ENCODE measurements at regions not wholly inside any gene's neighbourhood (a gene's known extent, or its start where the extent isn't known, plus 50 kb on each side); places are given as distances from the start of the nearest gene placed in this dataset.

DNA sequence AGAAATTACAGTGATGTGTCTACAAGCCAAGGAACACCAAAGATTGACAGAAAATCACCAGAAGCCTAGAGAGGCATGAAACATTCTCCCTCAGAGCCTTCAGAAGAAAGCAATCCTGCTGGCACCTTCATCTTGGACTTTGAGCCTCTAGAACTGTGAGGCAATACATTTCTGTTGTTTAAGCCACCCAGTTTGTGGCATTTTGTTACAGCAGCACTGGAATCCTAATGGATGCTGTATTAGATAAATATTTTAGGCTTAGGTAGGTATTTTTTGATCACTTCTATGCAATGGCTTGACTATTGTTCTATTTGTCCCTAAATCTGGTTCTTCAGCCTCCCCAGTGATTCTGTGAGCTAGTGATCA lies 453.1 kb downstream of the LTN1 start:
- TF ChIP-seq, protein P1, sequence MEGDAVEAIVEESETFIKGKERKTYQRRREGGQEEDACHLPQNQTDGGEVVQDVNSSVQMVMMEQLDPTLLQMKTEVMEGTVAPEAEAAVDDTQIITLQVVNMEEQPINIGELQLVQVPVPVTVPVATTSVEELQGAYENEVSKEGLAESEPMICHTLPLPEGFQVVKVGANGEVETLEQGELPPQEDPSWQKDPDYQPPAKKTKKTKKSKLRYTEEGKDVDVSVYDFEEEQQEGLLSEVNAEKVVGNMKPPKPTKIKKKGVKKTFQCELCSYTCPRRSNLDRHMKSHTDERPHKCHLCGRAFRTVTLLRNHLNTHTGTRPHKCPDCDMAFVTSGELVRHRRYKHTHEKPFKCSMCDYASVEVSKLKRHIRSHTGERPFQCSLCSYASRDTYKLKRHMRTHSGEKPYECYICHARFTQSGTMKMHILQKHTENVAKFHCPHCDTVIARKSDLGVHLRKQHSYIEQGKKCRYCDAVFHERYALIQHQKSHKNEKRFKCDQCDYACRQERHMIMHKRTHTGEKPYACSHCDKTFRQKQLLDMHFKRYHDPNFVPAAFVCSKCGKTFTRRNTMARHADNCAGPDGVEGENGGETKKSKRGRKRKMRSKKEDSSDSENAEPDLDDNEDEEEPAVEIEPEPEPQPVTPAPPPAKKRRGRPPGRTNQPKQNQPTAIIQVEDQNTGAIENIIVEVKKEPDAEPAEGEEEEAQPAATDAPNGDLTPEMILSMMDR (conservative IDR thresholded peaks at IDR 0.05 in 1 of 2, IDR thresholded peaks at IDR 0.05 in 1 of 2; ENCODE audit: extremely low read depth in 1 of 2, insufficient read depth in 1 of 2, low read depth in 1 of 2, low read length in 2 of 2) = no peak
- no peak for TF ChIP-seq EZH2 (IDR thresholded peaks at IDR 0.05; ENCODE audit: borderline replicate concordance, low read length)
